Spleen (tissue), 11 donors: ENCODE measurements at regions not wholly inside any gene's neighbourhood (a gene's known extent, or its start where the extent isn't known, plus 50 kb on each side); places are given as distances from the start of the nearest gene placed in this dataset.
A peak's percentile ranks its signal among the peaks of the same experiment; 100 is the strongest.
"Not testable (repeated sequence)": the region's sequence is repeated elsewhere in the genome, so short reads cannot be mapped to it uniquely, and the experiment has no call there.

Experiments used
- DNase-seq: peaks from one replicate; pipeline ENCODE4 v3.0.0-alpha.2; 2020
- H3K27ac ChIP-seq, 8 donors: fragments of 200-600 bp; sonication (generic) in 7 of 8; 1 replicate in 4 of 8; 2 replicates in 4 of 8; pipeline versions ENCODE4 v1.5.0 to v1.8.0; 2016 to 2021; ENCODE audit warnings: inconsistent platforms in 4 of 8, mild to moderate bottlenecking in 4 of 8, moderate library complexity in 1 of 8
- H3K27me3 ChIP-seq, 7 donors: fragments of 200-600 bp; sonication (generic) in 6 of 7; replicated peaks in 1 of 7; 1 replicate in 4 of 7; 2 replicates in 3 of 7; pipeline versions ENCODE4 v1.5.0 to v1.8.0; 2016 to 2021; ENCODE audit warnings: inconsistent platforms in 3 of 7, mild to moderate bottlenecking in 1 of 7
- H3K36me3 ChIP-seq, 6 donors: fragments of 200-600 bp; sonication (generic) in 5 of 6; 1 replicate in 4 of 6; 2 replicates in 2 of 6; pipeline versions ENCODE4 v1.5.0 to v1.8.0; 2016 to 2021; ENCODE audit warnings: inconsistent platforms in 2 of 6
- H3K4me1 ChIP-seq, 6 donors: fragments of 200-600 bp; sonication (generic) in 5 of 6; 1 replicate in 3 of 6; 2 replicates in 3 of 6; pipeline versions ENCODE4 v1.5.0 to v1.8.0; 2016 to 2021; ENCODE audit warnings: inconsistent platforms in 3 of 6
- H3K4me3 ChIP-seq, 8 donors: fragments of 200-600 bp; sonication (generic) in 7 of 8; 1 replicate in 4 of 8; 2 replicates in 4 of 8; pipeline versions ENCODE4 v1.5.0 to v1.8.0; 2016 to 2021; ENCODE audit warnings: inconsistent platforms in 4 of 8, mild to moderate bottlenecking in 4 of 8, moderate library complexity in 2 of 8
- H3K9me3 ChIP-seq, 8 donors: fragments of 200-600 bp; sonication (generic) in 7 of 8; 1 replicate in 4 of 8; 2 replicates in 4 of 8; pipeline versions ENCODE4 v1.5.0 to v1.8.0; 2016 to 2021; ENCODE audit warnings: inconsistent platforms in 4 of 8
- CTCF ChIP-seq, 11 experiments: fragments of 200-600 bp in 7 of 11; fragments of 450-650 bp in 4 of 11; sonication (generic) in 4 of 11; IDR thresholded peaks in 8 of 11; conservative IDR thresholded peaks in 3 of 11; 1 replicate in 7 of 11; 2 replicates in 4 of 11; pipeline versions ENCODE4 v1.4.0 to v1.8.0; 2016 to 2021; ENCODE audit warnings: antibody characterized with exemption in 11 of 11, inconsistent platforms in 4 of 11, mild to moderate bottlenecking in 1 of 11
- POLR2A ChIP-seq, 3 donors: fragments of 450-650 bp; IDR thresholded peaks; one replicate each; pipeline ENCODE4 v1.5.1; 2017; ENCODE audit warnings: antibody characterized with exemption in 3 of 3, mild to moderate bottlenecking in 1 of 3
- POLR2AphosphoS5 ChIP-seq, 3 donors: sonication (generic); formaldehyde crosslinking; IDR thresholded peaks; one replicate each; pipeline ENCODE4 v1.5.1; 2017; ENCODE audit warnings: antibody characterized with exemption in 3 of 3
- WGBS, 5 donors: extraction: QIAGEN DNeasy Blood & Tissue Kit in 3 of 5; methylation state at CpG; one replicate each; pipeline versions ENCODE4 v1.1.5 to v1.1.7; 2013 to 2018; 5-methylcytosine and 5-hydroxymethylcytosine counted together
- intact Hi-C: fragments of 100-400 bp; cut with DNase I; formaldehyde crosslinking; loops from one replicate; pipeline ENCODE4 v1.15.0; 2023; ENCODE audit warnings: low total_unique reads
- donor health status: healthy with polysubstance abuse.
- donor health status: DM: no; HTN: no; CAD: no; lungs with moderate emphysema.
- donor health status: DM: no; HTN: no; CAD: no.
- donor health status: Bipolar disorder and iron deficiency.
- donor health status: healthy.
- donor health status: DM: no; HTN: no; CAD: no.
- donor health status: DM: yes; HTN: yes; CAD: no.

- H3K9me3 ChIP-seq = peaks cover 0 to 5% (median 0%) of the 10 kb centered on the region in 8 donors
- no peak for DNase-seq
- no peaks in the 10 kb centered on the region for H3K4me1 ChIP-seq
- H3K4me3 ChIP-seq = no peak overlapping the region
- 17 to 29% (median 24%) methylated on average over 4 of the region's 4 CpGs for WGBS, 5 donors
- intact Hi-C loops = no loop called here
- peak overlapping the region in 1 of 8 donors; percentile 50 for H3K27ac ChIP-seq
- no peaks in the 10 kb centered on the region for H3K27me3 ChIP-seq
- no peaks in the 10 kb centered on the region for H3K36me3 ChIP-seq
- TF ChIP-seq CTCF (IDR thresholded peaks at IDR 0.05 in 8 of 11, conservative IDR thresholded peaks at IDR 0.05 in 3 of 11) (no peak), POLR2AphosphoS5 (IDR thresholded peaks at IDR 0.05) (no peak), POLR2A (IDR thresholded peaks at IDR 0.05) (no peak)
Observed at GRCh38 chr2:129502781-129503180, 476.7 kb upstream of the RAB6C start.

GRCh38 chr2:129504646-129505045 lies 474.8 kb upstream of the RAB6C start:
- H3K4me3 ChIP-seq = no peak overlapping the region
- 72 to 83% (median 76%) methylated on average over 3 of the region's 3 CpGs for WGBS, 5 donors
- H3K36me3 ChIP-seq = no peaks in the 10 kb centered on the region
- DNase-seq = no peak
- TF ChIP-seq POLR2A (IDR thresholded peaks at IDR 0.05) = no peak
- no peak for TF ChIP-seq CTCF (IDR thresholded peaks at IDR 0.05 in 8 of 11, conservative IDR thresholded peaks at IDR 0.05 in 3 of 11)
- no peak for TF ChIP-seq POLR2AphosphoS5 (IDR thresholded peaks at IDR 0.05)
- H3K4me1 ChIP-seq = no peaks in the 10 kb centered on the region
- peaks cover 0 to 5% (median 0%) of the 10 kb centered on the region in 8 donors for H3K9me3 ChIP-seq
- intact Hi-C loops = no loop called here
- H3K27me3 ChIP-seq = no peaks in the 10 kb centered on the region
- no peak overlapping the region for H3K27ac ChIP-seq

DNA sequence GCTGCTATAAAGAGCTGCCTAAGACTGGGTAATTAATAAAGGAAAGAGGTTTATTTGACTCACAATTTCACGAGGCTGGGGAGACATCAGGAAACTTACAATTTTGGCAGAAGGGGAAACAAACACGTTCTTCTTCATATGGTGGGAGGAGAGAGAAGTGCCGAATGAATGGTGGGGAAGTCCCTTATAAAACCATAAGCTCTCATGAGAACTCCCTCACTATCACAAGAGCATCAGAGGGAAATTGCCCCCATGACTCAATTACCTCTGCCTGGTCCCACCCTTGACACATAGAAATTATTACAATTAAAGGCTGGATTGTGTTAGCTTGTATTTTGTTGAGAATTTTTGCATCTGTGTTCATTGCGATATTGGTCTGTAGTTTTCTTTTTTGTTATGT lies 460.5 kb upstream of the RAB6C start:
- no peak for DNase-seq
- Histone ChIP-seq H3K27ac (no peak overlapping the region), H3K9me3 (peaks cover 3 to 34% (median 19%) of the 10 kb centered on the region in 8 donors), H3K4me3 (no peak overlapping the region), H3K27me3 (no peaks in the 10 kb centered on the region), H3K36me3 (no peaks in the 10 kb centered on the region), H3K4me1 (no peaks in the 10 kb centered on the region)
- intact Hi-C loops = no loop called here
- no peak for TF ChIP-seq CTCF (IDR thresholded peaks at IDR 0.05 in 8 of 11, conservative IDR thresholded peaks at IDR 0.05 in 3 of 11)
- TF ChIP-seq POLR2A (IDR thresholded peaks at IDR 0.05) = no peak
- TF ChIP-seq POLR2AphosphoS5 (IDR thresholded peaks at IDR 0.05) = no peak
- 42 to 65% (median 54%) methylated on average over 4 of the region's 4 CpGs for WGBS, 5 donors

DNA sequence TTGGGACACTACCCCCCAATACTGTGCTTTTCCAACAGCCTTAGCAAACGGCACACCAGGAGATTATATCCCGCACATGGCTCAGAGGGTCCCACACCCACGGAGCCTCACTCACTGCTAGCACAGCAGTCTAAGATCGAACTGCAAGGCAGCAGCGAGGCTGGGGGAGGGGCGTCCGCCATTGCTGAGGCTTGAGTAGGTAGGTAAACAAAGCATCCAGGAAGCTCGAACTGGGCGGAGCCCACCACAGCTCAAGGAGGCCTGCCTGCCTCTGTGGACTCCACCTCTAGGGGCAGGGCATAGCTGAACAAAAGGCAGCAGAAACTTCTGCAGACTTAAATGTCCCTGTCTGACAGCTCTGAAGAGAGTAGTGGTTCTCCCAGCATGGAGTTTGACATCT lies 447.3 kb upstream of the RAB6C start:
- H3K27ac ChIP-seq, H3K4me1 ChIP-seq, H3K36me3 ChIP-seq, H3K27me3 ChIP-seq, H3K4me3 ChIP-seq, intact Hi-C loops, DNase-seq: not testable (repeated sequence)
- WGBS, 5 donors = 88 to 93% (median 90%) methylated on average over 7 to 9 of the region's 9 CpGs
- H3K9me3 ChIP-seq = peaks cover 0 to 25% (median 14%) of the 10 kb centered on the region in 8 donors

GRCh38 chr2:129548880-129549279 lies 430.6 kb upstream of the RAB6C start:
- no peak for TF ChIP-seq POLR2A (IDR thresholded peaks at IDR 0.05)
- no peak for TF ChIP-seq CTCF (IDR thresholded peaks at IDR 0.05 in 8 of 11, conservative IDR thresholded peaks at IDR 0.05 in 3 of 11)
- no peak for TF ChIP-seq POLR2AphosphoS5 (IDR thresholded peaks at IDR 0.05)
- DNase-seq = no peak
- no peaks in the 10 kb centered on the region for H3K27me3 ChIP-seq
- intact Hi-C loops = no loop called here
- 75 to 91% (median 84%) methylated on average over 3 of the region's 3 CpGs for WGBS, 5 donors
- H3K36me3 ChIP-seq = no peaks in the 10 kb centered on the region
- no peak overlapping the region for H3K27ac ChIP-seq
- H3K4me3 ChIP-seq = no peak overlapping the region
- H3K9me3 ChIP-seq = peaks cover 0 to 14% (median 7%) of the 10 kb centered on the region in 8 donors
- H3K4me1 ChIP-seq = no peaks in the 10 kb centered on the region
